ENCODE measurements at regions not wholly inside any gene's neighbourhood (a gene's known extent, or its start where the extent isn't known, plus 50 kb on each side); places are given as distances from the start of the nearest gene placed in this dataset.
A peak's percentile ranks its signal among the peaks of the same experiment; 100 is the strongest.

DNA sequence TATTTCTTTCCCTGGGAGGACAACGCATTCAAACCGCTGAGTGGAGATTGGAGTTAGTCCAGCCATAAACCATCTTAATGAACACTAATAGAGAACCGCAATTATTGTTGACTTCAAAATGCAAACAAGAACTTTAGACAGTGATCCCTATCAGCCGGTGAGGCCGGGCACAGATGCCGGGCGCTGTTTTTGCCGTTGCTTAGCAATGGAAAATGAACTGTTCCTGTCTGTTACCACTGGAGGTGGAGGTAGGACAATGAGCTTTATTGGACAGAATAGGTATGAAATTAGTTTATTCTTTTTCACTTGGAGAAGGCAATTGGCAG lies 216.8 kb downstream of the TTC8 start:
- H3K36me3 Mint-ChIP-seq (ENCODE audit: low read depth): peaks cover 23% of the 10 kb centered on the region
- H3K27me3 Mint-ChIP-seq (ENCODE audit: insufficient read depth, low read depth, poor library complexity): peaks cover 10% of the 10 kb centered on the region
- peaks cover 9% of the 10 kb centered on the region; the same call in 1 of the 2 replicates for H3K4me1 ChIP-seq (ENCODE audit: insufficient read depth)
- no peak for ATAC-seq
- H3K79me2 ChIP-seq (replicated peaks; ENCODE audit: insufficient read depth): no peaks in the 10 kb centered on the region
- peak overlapping the region; percentile 97 for H2AFZ ChIP-seq
- H3K4me1 Mint-ChIP-seq: peaks cover 18% of the 10 kb centered on the region
- no peaks in the 10 kb centered on the region for H3K9me2 ChIP-seq (ENCODE audit: insufficient read depth)
- no peaks in the 10 kb centered on the region for H3K36me3 ChIP-seq (ENCODE audit: insufficient read depth)
- no peak for TF ChIP-seq EZH2 (IDR thresholded peaks at IDR 0.05; ENCODE audit: low read depth, unreplicated experiment)
- TF ChIP-seq, protein P1, sequence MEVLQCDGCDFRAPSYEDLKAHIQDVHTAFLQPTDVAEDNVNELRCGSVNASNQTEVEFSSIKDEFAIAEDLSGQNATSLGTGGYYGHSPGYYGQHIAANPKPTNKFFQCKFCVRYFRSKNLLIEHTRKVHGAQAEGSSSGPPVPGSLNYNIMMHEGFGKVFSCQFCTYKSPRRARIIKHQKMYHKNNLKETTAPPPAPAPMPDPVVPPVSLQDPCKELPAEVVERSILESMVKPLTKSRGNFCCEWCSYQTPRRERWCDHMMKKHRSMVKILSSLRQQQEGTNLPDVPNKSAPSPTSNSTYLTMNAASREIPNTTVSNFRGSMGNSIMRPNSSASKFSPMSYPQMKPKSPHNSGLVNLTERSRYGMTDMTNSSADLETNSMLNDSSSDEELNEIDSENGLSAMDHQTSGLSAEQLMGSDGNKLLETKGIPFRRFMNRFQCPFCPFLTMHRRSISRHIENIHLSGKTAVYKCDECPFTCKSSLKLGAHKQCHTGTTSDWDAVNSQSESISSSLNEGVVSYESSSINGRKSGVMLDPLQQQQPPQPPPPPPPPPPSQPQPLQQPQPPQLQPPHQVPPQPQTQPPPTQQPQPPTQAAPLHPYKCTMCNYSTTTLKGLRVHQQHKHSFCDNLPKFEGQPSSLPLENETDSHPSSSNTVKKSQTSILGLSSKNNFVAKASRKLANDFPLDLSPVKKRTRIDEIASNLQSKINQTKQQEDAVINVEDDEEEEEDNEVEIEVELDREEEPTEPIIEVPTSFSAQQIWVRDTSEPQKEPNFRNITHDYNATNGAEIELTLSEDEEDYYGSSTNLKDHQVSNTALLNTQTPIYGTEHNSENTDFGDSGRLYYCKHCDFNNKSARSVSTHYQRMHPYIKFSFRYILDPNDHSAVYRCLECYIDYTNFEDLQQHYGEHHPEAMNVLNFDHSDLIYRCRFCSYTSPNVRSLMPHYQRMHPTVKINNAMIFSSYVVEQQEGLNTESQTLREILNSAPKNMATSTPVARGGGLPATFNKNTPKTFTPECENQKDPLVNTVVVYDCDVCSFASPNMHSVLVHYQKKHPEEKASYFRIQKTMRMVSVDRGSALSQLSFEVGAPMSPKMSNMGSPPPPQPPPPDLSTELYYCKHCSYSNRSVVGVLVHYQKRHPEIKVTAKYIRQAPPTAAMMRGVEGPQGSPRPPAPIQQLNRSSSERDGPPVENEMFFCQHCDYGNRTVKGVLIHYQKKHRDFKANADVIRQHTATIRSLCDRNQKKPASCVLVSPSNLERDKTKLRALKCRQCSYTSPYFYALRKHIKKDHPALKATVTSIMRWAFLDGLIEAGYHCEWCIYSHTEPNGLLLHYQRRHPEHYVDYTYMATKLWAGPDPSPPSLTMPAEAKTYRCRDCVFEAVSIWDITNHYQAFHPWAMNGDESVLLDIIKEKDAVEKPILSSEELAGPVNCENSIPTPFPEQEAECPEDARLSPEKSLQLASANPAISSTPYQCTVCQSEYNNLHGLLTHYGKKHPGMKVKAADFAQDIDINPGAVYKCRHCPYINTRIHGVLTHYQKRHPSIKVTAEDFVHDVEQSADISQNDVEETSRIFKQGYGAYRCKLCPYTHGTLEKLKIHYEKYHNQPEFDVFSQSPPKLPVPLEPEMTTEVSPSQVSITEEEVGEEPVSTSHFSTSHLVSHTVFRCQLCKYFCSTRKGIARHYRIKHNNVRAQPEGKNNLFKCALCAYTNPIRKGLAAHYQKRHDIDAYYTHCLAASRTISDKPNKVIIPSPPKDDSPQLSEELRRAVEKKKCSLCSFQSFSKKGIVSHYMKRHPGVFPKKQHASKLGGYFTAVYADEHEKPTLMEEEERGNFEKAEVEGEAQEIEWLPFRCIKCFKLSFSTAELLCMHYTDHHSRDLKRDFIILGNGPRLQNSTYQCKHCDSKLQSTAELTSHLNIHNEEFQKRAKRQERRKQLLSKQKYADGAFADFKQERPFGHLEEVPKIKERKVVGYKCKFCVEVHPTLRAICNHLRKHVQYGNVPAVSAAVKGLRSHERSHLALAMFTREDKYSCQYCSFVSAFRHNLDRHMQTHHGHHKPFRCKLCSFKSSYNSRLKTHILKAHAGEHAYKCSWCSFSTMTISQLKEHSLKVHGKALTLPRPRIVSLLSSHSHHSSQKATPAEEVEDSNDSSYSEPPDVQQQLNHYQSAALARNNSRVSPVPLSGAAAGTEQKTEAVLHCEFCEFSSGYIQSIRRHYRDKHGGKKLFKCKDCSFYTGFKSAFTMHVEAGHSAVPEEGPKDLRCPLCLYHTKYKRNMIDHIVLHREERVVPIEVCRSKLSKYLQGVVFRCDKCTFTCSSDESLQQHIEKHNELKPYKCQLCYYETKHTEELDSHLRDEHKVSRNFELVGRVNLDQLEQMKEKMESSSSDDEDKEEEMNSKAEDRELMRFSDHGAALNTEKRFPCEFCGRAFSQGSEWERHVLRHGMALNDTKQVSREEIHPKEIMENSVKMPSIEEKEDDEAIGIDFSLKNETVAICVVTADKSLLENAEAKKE (CRISPR knock-in tag; IDR thresholded peaks at IDR 0.05): no peak
- TF ChIP-seq, protein P2, sequence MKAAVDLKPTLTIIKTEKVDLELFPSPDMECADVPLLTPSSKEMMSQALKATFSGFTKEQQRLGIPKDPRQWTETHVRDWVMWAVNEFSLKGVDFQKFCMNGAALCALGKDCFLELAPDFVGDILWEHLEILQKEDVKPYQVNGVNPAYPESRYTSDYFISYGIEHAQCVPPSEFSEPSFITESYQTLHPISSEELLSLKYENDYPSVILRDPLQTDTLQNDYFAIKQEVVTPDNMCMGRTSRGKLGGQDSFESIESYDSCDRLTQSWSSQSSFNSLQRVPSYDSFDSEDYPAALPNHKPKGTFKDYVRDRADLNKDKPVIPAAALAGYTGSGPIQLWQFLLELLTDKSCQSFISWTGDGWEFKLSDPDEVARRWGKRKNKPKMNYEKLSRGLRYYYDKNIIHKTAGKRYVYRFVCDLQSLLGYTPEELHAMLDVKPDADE (IDR thresholded peaks at IDR 0.05): no peak
- no peak for TF ChIP-seq ZNF331 (CRISPR knock-in tag; IDR thresholded peaks at IDR 0.05; ENCODE audit: low read depth)
- TF ChIP-seq, protein P3, sequence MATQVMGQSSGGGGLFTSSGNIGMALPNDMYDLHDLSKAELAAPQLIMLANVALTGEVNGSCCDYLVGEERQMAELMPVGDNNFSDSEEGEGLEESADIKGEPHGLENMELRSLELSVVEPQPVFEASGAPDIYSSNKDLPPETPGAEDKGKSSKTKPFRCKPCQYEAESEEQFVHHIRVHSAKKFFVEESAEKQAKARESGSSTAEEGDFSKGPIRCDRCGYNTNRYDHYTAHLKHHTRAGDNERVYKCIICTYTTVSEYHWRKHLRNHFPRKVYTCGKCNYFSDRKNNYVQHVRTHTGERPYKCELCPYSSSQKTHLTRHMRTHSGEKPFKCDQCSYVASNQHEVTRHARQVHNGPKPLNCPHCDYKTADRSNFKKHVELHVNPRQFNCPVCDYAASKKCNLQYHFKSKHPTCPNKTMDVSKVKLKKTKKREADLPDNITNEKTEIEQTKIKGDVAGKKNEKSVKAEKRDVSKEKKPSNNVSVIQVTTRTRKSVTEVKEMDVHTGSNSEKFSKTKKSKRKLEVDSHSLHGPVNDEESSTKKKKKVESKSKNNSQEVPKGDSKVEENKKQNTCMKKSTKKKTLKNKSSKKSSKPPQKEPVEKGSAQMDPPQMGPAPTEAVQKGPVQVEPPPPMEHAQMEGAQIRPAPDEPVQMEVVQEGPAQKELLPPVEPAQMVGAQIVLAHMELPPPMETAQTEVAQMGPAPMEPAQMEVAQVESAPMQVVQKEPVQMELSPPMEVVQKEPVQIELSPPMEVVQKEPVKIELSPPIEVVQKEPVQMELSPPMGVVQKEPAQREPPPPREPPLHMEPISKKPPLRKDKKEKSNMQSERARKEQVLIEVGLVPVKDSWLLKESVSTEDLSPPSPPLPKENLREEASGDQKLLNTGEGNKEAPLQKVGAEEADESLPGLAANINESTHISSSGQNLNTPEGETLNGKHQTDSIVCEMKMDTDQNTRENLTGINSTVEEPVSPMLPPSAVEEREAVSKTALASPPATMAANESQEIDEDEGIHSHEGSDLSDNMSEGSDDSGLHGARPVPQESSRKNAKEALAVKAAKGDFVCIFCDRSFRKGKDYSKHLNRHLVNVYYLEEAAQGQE (IDR thresholded peaks at IDR 0.05; ENCODE audit: unreplicated experiment): no peak
- H3K4me3 ChIP-seq: no peak overlapping the region
- H3F3A ChIP-seq (replicated peaks; ENCODE audit: low read depth): 0 out of 2 replicates have a peak, but pooled peaks cover 4% of the 10 kb centered on the region
- H3K9me3 Mint-ChIP-seq: peaks cover 29% of the 10 kb centered on the region
- DNase-seq (ENCODE audit: low spot score): no peak
- H3K4me3 Mint-ChIP-seq: no peak overlapping the region; the same call in 2 of the 3 replicates
- H3K27ac ChIP-seq (ENCODE audit: low read depth): no peak overlapping the region
- H3K4me2 ChIP-seq: peak overlapping the region; percentile 71; the same call in 1 of the 2 replicates
- no peaks in the 10 kb centered on the region for H3K27me3 ChIP-seq (ENCODE audit: insufficient read depth)
- H4K20me1 ChIP-seq (replicated peaks; ENCODE audit: insufficient read depth): no peaks in the 10 kb centered on the region
- H3K27ac Mint-ChIP-seq: no peak overlapping the region

Measured in GM23338 (cell line).